Mesothelial cell of epicardium (in vitro differentiated cells): ENCODE measurements at regions not wholly inside any gene's neighbourhood (a gene's known extent, or its start where the extent isn't known, plus 50 kb on each side); places are given as distances from the start of the nearest gene placed in this dataset.

Experiments used
- DNase-seq, 2 experiments: peaks; one replicate each; pipeline ENCODE4 v3.0.0; 2021; ENCODE audit warnings: low spot score in 2 of 2; ENCODE audit not compliant: unreplicated experiment in 2 of 2
- H3K27ac Mint-ChIP-seq: 2 replicates; pipeline ENCODE4 v1.8.0; 2021; ENCODE audit warnings: mixed read lengths
- H3K27me3 Mint-ChIP-seq: 2 replicates; pipeline ENCODE4 v1.8.0; 2021; ENCODE audit warnings: low read depth, mixed read lengths
- H3K36me3 Mint-ChIP-seq: 2 replicates; pipeline ENCODE4 v1.8.0; 2021; ENCODE audit warnings: mixed read lengths
- H3K4me1 Mint-ChIP-seq: 2 replicates; pipeline ENCODE4 v1.8.0; 2021; ENCODE audit warnings: mixed read lengths
- H3K4me3 Mint-ChIP-seq: 2 replicates; pipeline ENCODE4 v1.8.0; 2021; ENCODE audit warnings: mild to moderate bottlenecking, moderate library complexity, mixed read lengths
- H3K9me3 Mint-ChIP-seq: 2 replicates; pipeline ENCODE4 v1.8.0; 2021; ENCODE audit warnings: mixed read lengths
- CTCF ChIP-seq: fragments of 200-600 bp; sonication (generic); IDR thresholded peaks from one replicate; pipeline ENCODE4 v1.5.0; 2021; ENCODE audit warnings: antibody characterized with exemption; ENCODE audit not compliant: unreplicated experiment

DNA sequence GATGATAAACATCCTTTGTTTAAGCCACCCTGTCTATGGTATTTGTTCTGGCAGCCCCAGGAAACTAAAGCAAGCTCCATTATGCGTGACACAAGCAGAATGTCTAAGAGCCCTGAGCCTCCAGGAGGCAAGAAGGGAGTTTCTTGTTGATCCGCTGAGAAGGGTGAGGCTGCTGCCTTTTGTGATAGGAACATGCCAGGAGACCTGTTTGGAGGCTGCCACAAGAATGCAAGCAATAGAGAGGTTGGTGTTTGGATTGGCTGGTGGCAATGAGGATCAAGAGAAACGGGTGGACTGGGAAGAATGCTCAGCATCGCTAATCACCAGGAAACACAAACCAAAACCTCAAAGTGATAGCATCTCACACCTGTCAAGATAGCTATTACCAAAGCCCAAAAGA lies 104.8 kb downstream of the ASB7 start:
- Mint-ChIP-seq H3K9me3 (peaks cover 26% of the 10 kb centered on the region), H3K27ac (no peak overlapping the region), H3K36me3 (peaks cover 2% of the 10 kb centered on the region), H3K4me1 (peaks cover 3% of the 10 kb centered on the region), H3K4me3 (no peak overlapping the region), H3K27me3 (peaks cover 9% of the 10 kb centered on the region)
- TF ChIP-seq CTCF, result no peak
- no peak for DNase-seq

DNA sequence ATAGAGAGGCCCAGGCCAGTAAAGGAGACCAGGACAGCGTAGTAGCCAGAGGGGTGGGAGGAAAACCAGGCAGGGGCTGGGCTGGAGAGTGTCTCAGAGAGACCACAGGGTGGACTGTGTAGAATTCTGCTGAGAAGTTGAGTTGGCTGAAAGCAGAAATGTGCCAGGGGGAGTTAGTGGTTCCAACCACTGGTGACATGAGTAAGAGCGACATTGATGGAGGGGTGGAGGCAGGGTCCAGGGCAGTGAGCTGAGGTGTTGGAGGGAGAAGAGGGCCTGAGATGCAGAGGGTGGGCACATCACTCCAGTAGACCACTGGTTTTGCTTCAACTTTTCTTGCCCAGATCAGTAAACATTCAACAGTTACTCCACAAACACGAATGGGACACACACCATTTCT lies 106.5 kb downstream of the ASB7 start:
- H3K9me3 Mint-ChIP-seq, result peaks cover 22% of the 10 kb centered on the region
- H3K27me3 Mint-ChIP-seq, result peaks cover 9% of the 10 kb centered on the region

DNA sequence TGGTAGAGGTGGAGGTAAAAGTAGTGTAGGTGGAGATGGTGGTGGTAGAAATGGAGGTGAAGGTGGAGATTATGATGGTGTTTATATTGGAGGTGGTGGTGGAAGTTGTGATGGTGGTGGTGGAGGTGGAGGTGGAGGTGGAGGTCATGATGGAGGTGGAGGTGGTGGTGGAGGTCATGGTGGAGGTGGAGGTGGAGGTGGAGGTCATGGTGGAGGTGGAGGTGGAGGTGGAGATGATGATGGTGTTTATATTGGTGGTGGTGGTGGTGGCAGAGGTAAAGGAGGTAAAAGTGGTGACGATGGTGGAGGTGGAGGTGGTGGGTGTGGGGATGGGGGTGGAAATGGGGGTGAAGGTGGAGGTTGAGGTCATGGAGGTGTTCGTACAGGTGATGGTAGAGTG lies 107.8 kb downstream of the ASB7 start:
- no peak for DNase-seq
- Mint-ChIP-seq H3K4me1 (peaks cover 8% of the 10 kb centered on the region), H3K27me3 (peaks cover 9% of the 10 kb centered on the region), H3K9me3 (peaks cover 22% of the 10 kb centered on the region), H3K36me3 (peaks cover 2% of the 10 kb centered on the region), H3K4me3 (no peak overlapping the region), H3K27ac (no peak overlapping the region)
- no peak for TF ChIP-seq CTCF

More for the DNA sequence above, 106.5 kb downstream of the ASB7 start:
- H3K27ac Mint-ChIP-seq, result no peak overlapping the region
- no peak for DNase-seq
- no peak for TF ChIP-seq CTCF
- H3K36me3 Mint-ChIP-seq, result peaks cover 2% of the 10 kb centered on the region
- H3K4me3 Mint-ChIP-seq, result no peak overlapping the region
- peaks cover 8% of the 10 kb centered on the region for H3K4me1 Mint-ChIP-seq

DNA sequence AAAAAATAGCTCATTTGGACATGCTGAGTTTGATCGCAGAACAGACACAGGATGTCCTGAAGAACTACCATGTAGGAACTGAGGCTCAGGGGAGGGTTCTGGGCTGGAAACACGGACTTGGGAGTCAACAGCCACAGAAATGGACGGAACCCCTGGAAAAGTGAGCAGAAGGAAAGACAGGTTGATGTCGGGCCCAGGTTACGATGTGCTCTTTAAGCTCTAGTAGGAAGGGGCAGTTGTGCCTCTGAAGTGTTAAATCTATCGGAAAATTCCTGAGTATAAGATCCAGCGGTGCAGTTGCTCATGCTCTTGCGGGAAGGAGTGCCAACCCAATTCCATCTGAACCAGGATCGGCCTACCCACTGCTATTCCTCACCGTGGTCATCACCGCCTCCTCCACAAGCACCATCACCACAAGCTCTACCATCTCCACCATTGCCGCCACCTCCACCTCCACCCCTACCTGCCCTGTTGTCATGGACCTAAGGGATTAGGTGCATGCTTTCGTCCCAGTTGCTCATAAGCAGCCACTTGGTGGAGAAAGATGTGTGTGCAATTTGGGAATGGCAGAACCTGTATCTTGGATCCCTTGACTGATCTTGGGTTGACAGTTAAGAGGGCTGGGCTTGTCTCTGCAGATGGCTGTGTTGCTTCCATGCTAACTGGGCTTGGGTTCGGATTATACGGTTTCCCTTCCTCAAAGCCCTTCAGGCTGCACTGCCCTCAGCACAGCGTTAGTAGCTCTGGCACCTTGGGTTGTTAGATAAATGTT lies 108.5 kb downstream of the ASB7 start:
- peak in 1 of 2 experiments; percentile 21 for DNase-seq
- peaks cover 9% of the 10 kb centered on the region for H3K27me3 Mint-ChIP-seq
- no peak for TF ChIP-seq CTCF
- H3K27ac Mint-ChIP-seq, result no peak overlapping the region
- peaks cover 22% of the 10 kb centered on the region for H3K9me3 Mint-ChIP-seq
- H3K4me3 Mint-ChIP-seq, result no peak overlapping the region
- H3K4me1 Mint-ChIP-seq, result peaks cover 8% of the 10 kb centered on the region
- peaks cover 2% of the 10 kb centered on the region for H3K36me3 Mint-ChIP-seq

- H3K9me3 Mint-ChIP-seq, result peaks cover 22% of the 10 kb centered on the region
- no peak overlapping the region for H3K27ac Mint-ChIP-seq
- no peak for TF ChIP-seq CTCF
- peaks cover 9% of the 10 kb centered on the region for H3K27me3 Mint-ChIP-seq
- peaks cover 8% of the 10 kb centered on the region for H3K4me1 Mint-ChIP-seq
- peak in 1 of 2 experiments; percentile 27 for DNase-seq
- H3K36me3 Mint-ChIP-seq, result peaks cover 2% of the 10 kb centered on the region
- H3K4me3 Mint-ChIP-seq, result no peak overlapping the region
Measured at GRCh38 chr15:100711516-100712021, 109.2 kb downstream of the ASB7 start.
